ENCODE measurements at regions not wholly inside any gene's neighbourhood (a gene's known extent, or its start where the extent isn't known, plus 50 kb on each side); places are given as distances from the start of the nearest gene placed in this dataset.

GRCh38 chr6:166075186-166075585 lies 92.5 kb downstream of the TBXT start:
- H3K9me3 ChIP-seq (ENCODE audit: control insufficient read depth, insufficient read depth, low read length), result no peaks in the 10 kb centered on the region
- H2BK5ac ChIP-seq (ENCODE audit: low read depth, low read length, poor library complexity, severe bottlenecking), result no peak overlapping the region
- H3K56ac ChIP-seq (ENCODE audit: extremely low read depth, insufficient read depth, low read length), result no peak overlapping the region
- dilution Hi-C loops (cut with HindIII; ENCODE audit: low sequenced_read_pairs, unreplicated experiment), result loop anchor here (25.0 kb wide), 1 partner anchor 188 kb away; no protein-coding TSS in a partner anchor
- no CpG with 5 or more reads among the region's 2 CpGs for WGBS, 2 experiments (ENCODE audit: extremely low coverage in 2 of 2, insufficient read length in 1 of 2)
- no TSS peak for BruUV-seq (replicated peaks)
- no peaks in the 10 kb centered on the region; the same call in 1 of the 2 replicates for H4K20me1 ChIP-seq (ENCODE audit: insufficient read depth, low read length)
- no peak overlapping the region for H2AK9ac ChIP-seq (replicated peaks; ENCODE audit: low read depth, low read length, poor library complexity)
- no peak overlapping the region for H3K4ac ChIP-seq (ENCODE audit: low read depth, low read length)
- no peak overlapping the region for H3K27ac ChIP-seq (ENCODE audit: insufficient read depth, low read length)
- H3K9me1 ChIP-seq (ENCODE audit: insufficient read depth, low read length), result no peaks in the 10 kb centered on the region
- DNase-seq (no peak), ATAC-seq (ENCODE audit: low read depth) (no peak)
- H2AFZ ChIP-seq (replicated peaks; ENCODE audit: low read length, poor library complexity), result no peak overlapping the region
- H3K27me3 ChIP-seq (ENCODE audit: control insufficient read depth, insufficient read depth, low read length), result peaks cover 10% of the 10 kb centered on the region
- in situ Hi-C loops (cut with MboI; ENCODE audit: low sequenced_read_pairs), result no loop called here
- TF ChIP-seq MAFK (IDR thresholded peaks at IDR 0.05; ENCODE audit: low read depth, low read length) (no peak), CHD1 (IDR thresholded peaks at IDR 0.05; ENCODE audit: low read depth, low read length) (no peak), POLR2A (IDR thresholded peaks at IDR 0.05; ENCODE audit: low read depth, low read length) (no peak), RCOR1 (IDR thresholded peaks at IDR 0.05; ENCODE audit: insufficient replicate concordance, low read length) (no peak), FOS (IDR thresholded peaks at IDR 0.05; ENCODE audit: low read depth, low read length) (no peak)
- H3K4me1 ChIP-seq (ENCODE audit: control insufficient read depth, insufficient read depth, low read length), result peaks cover 1% of the 10 kb centered on the region; the same call in 1 of the 2 replicates
- intact Hi-C loops (cut with micrococcal nuclease), result loop anchor here (5.0 kb wide), 2 partner anchors 68 to 88 kb away; no protein-coding TSS in a partner anchor
- no peak overlapping the region for H2BK20ac ChIP-seq (ENCODE audit: low read depth, low read length)
- ChIA-PET CTCF (no interaction called here), POLR2A (ENCODE audit: unreplicated experiment) (no interaction called here)
- no peak overlapping the region for H3K23ac ChIP-seq (ENCODE audit: low read depth, low read length)
- no peak overlapping the region for H3K9ac ChIP-seq (ENCODE audit: low read depth, low read length)
- no peak overlapping the region for H4K91ac ChIP-seq (ENCODE audit: insufficient read depth, low read depth, low read length)
- no peak overlapping the region for H3K4me3 ChIP-seq (ENCODE audit: insufficient read depth, low read depth, low read length)
- H3K4me2 ChIP-seq (ENCODE audit: low read depth, low read length), result no peak overlapping the region
- no peak overlapping the region for H3K18ac ChIP-seq (ENCODE audit: low read depth, low read length)
- no peak overlapping the region for H2BK120ac ChIP-seq (ENCODE audit: low read depth, low read length)
- no peak overlapping the region for H3K14ac ChIP-seq (replicated peaks; ENCODE audit: low read depth, low read length)
- no peak overlapping the region for H2BK15ac ChIP-seq (ENCODE audit: low read depth, low read length)
- H3K36me3 ChIP-seq (ENCODE audit: control insufficient read depth, insufficient read depth, low read length), result no peaks in the 10 kb centered on the region
- no peaks in the 10 kb centered on the region for H3K79me1 ChIP-seq (ENCODE audit: low read depth in 1 of 2, low read length in 2 of 2)
- no peak overlapping the region for H4K5ac ChIP-seq (ENCODE audit: low read depth, low read length)
- no peak overlapping the region for H2AK5ac ChIP-seq (ENCODE audit: low read depth, low read length)
- H4K8ac ChIP-seq (ENCODE audit: low read depth in 2 of 2, low read length in 2 of 2), result no peak overlapping the region
